HG03354 (cell line): ENCODE measurements at regions not wholly inside any gene's neighbourhood (a gene's known extent, or its start where the extent isn't known, plus 50 kb on each side); places are given as distances from the start of the nearest gene placed in this dataset.

ENCODE experiments used
- ATAC-seq: cut with Tn5 transposase; IDR thresholded peaks from one replicate; pipeline ENCODE4 v1.9.1; 2021; ENCODE audit warnings: mild to moderate bottlenecking; ENCODE audit not compliant: unreplicated experiment, poor library complexity, severe bottlenecking

GRCh38 chr2:12045864-12046291, 299.4 kb downstream of the LPIN1 start:
- peak; percentile 51 for ATAC-seq

GRCh38 chr2:12046641-12047040, 300.2 kb downstream of the LPIN1 start:
- no peak for ATAC-seq

- no peak for ATAC-seq
Measured at GRCh38 chr2:12047761-12048160, 301.3 kb downstream of the LPIN1 start.

- no peak for ATAC-seq
Measured at GRCh38 chr2:12048550-12048949, 302.1 kb downstream of the LPIN1 start.

GRCh38 chr2:12050396-12050795, 304.0 kb downstream of the LPIN1 start:
- ATAC-seq, result peak; percentile 50

GRCh38 chr2:12051831-12052230, 305.4 kb downstream of the LPIN1 start:
- no peak for ATAC-seq

- no peak for ATAC-seq
Measured at GRCh38 chr2:12052796-12053195, 306.4 kb downstream of the LPIN1 start.

GRCh38 chr2:12054956-12055618, 308.7 kb downstream of the LPIN1 start:
- ATAC-seq, result no peak

- peak; percentile 90 for ATAC-seq
Measured at GRCh38 chr2:12057436-12058166, 311.2 kb downstream of the LPIN1 start.

- no peak for ATAC-seq
Measured at GRCh38 chr2:12059616-12060441, 313.4 kb downstream of the LPIN1 start.

- no peak for ATAC-seq
Measured at GRCh38 chr2:12060886-12061285, 314.5 kb downstream of the LPIN1 start.

- no peak for ATAC-seq
Measured at GRCh38 chr2:12061286-12062052, 315.0 kb downstream of the LPIN1 start.

- no peak for ATAC-seq
Measured at GRCh38 chr2:12062053-12062395, 315.6 kb downstream of the LPIN1 start.

- no peak for ATAC-seq
Measured at GRCh38 chr2:12063210-12063609, 316.8 kb downstream of the LPIN1 start.

GRCh38 chr2:12064153-12064552, 317.7 kb downstream of the LPIN1 start:
- no peak for ATAC-seq

GRCh38 chr2:12066116-12066515, 319.7 kb downstream of the LPIN1 start:
- no peak for ATAC-seq

GRCh38 chr2:12066986-12067385, 320.6 kb downstream of the LPIN1 start:
- ATAC-seq, result no peak

GRCh38 chr2:12068796-12069538, 322.5 kb downstream of the LPIN1 start:
- no peak for ATAC-seq

- ATAC-seq, result no peak
Measured at GRCh38 chr2:12070153-12070552, 323.7 kb downstream of the LPIN1 start.
